KMS-11 (cell line): ENCODE measurements at regions not wholly inside any gene's neighbourhood (a gene's known extent, or its start where the extent isn't known, plus 50 kb on each side); places are given as distances from the start of the nearest gene placed in this dataset.

Source experiments
- H2AFZ ChIP-seq: fragments of 200-600 bp; sonication (generic); 2 replicates; pipeline ENCODE4 v1.6.1; 2016; ENCODE audit warnings: antibody characterized with exemption, mixed run types, low read depth
- H3K27ac ChIP-seq: fragments of 200-600 bp; sonication (generic); 2 replicates; pipeline ENCODE4 v1.6.1; 2016; ENCODE audit warnings: mild to moderate bottlenecking, mixed run types
- H3K27me3 ChIP-seq: fragments of 200-600 bp; sonication (generic); 2 replicates; pipeline ENCODE4 v1.6.1; 2017; ENCODE audit warnings: mild to moderate bottlenecking, low read depth, mixed run types, moderate library complexity; ENCODE audit not compliant: insufficient read depth
- H3K36me3 ChIP-seq: fragments of 200-600 bp; sonication (generic); 2 replicates; pipeline ENCODE4 v1.6.1; 2017; ENCODE audit warnings: mild to moderate bottlenecking, mixed run types; ENCODE audit not compliant: insufficient read depth
- H3K4me1 ChIP-seq: fragments of 200-600 bp; sonication (generic); 2 replicates; pipeline ENCODE4 v1.6.1; 2016; ENCODE audit warnings: mild to moderate bottlenecking, low read depth, mixed run types; ENCODE audit not compliant: poor library complexity, severe bottlenecking
- H3K4me2 ChIP-seq: fragments of 200-600 bp; sonication (generic); 2 replicates; pipeline ENCODE4 v1.7.0; 2016; ENCODE audit warnings: mild to moderate bottlenecking, mixed run types
- H3K4me3 ChIP-seq: fragments of 200-600 bp; sonication (generic); IDR thresholded peaks from 2 replicates; pipeline ENCODE4 v1.6.1; 2017; ENCODE audit warnings: low read depth, low read length, mixed read lengths; ENCODE audit not compliant: insufficient read depth
- H3K79me2 ChIP-seq: fragments of 200-600 bp; sonication (generic); 2 replicates; pipeline ENCODE4 v1.6.1; 2016; ENCODE audit warnings: low read depth, mixed run types; ENCODE audit not compliant: insufficient read depth
- H3K9ac ChIP-seq: fragments of 200-600 bp; sonication (generic); 2 replicates; pipeline ENCODE4 v1.6.1; 2016; ENCODE audit warnings: mild to moderate bottlenecking, mixed run types
- H4K20me1 ChIP-seq: fragments of 200-600 bp; sonication (generic); 2 replicates; pipeline ENCODE4 v1.6.1; 2016; ENCODE audit warnings: mild to moderate bottlenecking, mixed run types; ENCODE audit not compliant: insufficient read depth
- TF ChIP-seq, protein P1 (sequence below): fragments of 200-600 bp; sonication (generic); conservative IDR thresholded peaks from 2 replicates; pipeline ENCODE4 v1.6.1; 2017; ENCODE audit warnings: low read depth, mild to moderate bottlenecking, antibody characterized with exemption, low read length, moderate library complexity, mixed read lengths

DNA sequence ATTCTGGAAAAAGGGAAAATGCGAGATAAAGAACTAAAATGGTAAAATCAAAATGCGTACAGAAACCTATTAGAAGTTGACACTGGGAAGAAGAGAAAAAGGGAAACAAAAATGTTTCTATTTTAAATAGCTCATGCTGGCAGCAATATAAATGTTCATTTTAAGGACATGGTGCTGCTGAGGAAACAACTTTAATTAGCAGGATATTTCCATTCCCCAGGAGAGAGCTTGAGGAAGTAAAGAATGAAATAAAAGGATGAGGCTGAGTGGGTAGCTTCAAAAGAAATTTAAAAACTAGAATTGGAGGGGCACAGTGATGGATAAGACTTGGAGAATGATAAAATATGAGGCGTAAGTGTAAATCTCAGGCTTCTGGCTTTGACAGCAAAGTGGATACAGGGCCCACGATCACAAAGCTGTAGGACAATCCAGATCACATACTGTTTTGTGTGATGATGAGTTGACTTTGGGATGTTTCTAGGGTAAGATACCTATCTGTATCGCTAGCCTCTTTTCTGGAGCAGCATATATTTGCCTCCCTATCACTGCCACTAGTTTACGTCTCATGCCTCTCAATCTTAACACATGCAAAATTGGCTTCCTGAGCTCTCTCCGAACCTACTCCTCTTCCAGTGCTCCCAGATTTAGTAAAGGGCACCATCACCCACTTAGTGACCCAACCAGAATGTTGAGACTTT lies 571.3 kb upstream of the MIR17HG start:
- no peak overlapping the region for H3K9ac ChIP-seq

DNA sequence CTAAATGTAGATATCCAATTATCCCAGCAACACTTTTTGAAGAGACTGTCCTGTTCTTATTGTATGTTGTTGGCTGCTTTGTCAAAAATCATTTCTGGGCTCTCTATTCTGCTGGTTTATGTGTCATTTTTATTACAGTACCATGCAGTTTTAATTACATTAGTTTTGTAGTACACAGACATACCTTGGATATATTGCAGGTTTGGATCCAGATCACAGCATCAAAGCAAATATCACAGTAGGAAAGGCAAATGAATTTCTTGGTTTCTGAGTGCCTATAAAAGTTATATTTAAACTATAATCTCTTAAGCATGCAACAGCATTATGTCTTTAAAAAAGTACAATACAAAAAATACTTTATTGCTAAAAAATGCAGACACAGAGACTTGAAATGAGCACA lies 564.2 kb upstream of the MIR17HG start:
- no peak overlapping the region for H3K9ac ChIP-seq

More for the DNA sequence above, 571.3 kb upstream of the MIR17HG start:
- no peaks in the 10 kb centered on the region for H3K79me2 ChIP-seq
- H2AFZ ChIP-seq = no peak overlapping the region
- no peaks in the 10 kb centered on the region for H3K36me3 ChIP-seq
- no peaks in the 10 kb centered on the region for H4K20me1 ChIP-seq
- no peaks in the 10 kb centered on the region for H3K4me1 ChIP-seq
- no peaks in the 10 kb centered on the region for H3K27me3 ChIP-seq
- H3K27ac ChIP-seq = no peak overlapping the region
- no peak overlapping the region for H3K4me2 ChIP-seq
- TF ChIP-seq, protein P1, sequence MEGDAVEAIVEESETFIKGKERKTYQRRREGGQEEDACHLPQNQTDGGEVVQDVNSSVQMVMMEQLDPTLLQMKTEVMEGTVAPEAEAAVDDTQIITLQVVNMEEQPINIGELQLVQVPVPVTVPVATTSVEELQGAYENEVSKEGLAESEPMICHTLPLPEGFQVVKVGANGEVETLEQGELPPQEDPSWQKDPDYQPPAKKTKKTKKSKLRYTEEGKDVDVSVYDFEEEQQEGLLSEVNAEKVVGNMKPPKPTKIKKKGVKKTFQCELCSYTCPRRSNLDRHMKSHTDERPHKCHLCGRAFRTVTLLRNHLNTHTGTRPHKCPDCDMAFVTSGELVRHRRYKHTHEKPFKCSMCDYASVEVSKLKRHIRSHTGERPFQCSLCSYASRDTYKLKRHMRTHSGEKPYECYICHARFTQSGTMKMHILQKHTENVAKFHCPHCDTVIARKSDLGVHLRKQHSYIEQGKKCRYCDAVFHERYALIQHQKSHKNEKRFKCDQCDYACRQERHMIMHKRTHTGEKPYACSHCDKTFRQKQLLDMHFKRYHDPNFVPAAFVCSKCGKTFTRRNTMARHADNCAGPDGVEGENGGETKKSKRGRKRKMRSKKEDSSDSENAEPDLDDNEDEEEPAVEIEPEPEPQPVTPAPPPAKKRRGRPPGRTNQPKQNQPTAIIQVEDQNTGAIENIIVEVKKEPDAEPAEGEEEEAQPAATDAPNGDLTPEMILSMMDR = no peak
- no peak overlapping the region for H3K4me3 ChIP-seq

DNA sequence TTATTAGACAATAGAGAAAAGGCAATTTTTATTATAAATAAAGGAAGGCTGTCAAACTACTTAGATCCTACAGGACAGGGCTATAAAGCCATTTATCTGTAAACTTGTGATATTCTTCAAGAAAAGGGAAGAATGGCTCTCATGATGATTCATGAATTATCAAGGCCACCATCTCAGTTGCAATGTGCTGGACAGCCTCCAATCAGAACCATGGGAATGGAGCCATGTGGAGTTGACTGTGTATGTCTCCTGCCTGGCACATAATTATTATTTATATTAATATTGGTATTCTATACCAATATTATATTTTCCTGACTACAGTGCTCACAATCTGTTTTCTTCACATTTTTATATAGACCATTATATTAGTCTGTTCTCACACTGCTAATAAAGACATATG lies 560.5 kb upstream of the MIR17HG start:
- H3K27ac ChIP-seq = no peak overlapping the region
- no peaks in the 10 kb centered on the region for H3K4me1 ChIP-seq
- no peaks in the 10 kb centered on the region for H3K36me3 ChIP-seq
- TF ChIP-seq, protein P1 = no peak
- no peak overlapping the region for H3K4me3 ChIP-seq
- H2AFZ ChIP-seq = no peak overlapping the region
- H4K20me1 ChIP-seq = no peaks in the 10 kb centered on the region
- H3K4me2 ChIP-seq = no peak overlapping the region
- H3K9ac ChIP-seq = no peak overlapping the region
- no peaks in the 10 kb centered on the region for H3K27me3 ChIP-seq
- H3K79me2 ChIP-seq = no peaks in the 10 kb centered on the region

More for the DNA sequence above, 564.2 kb upstream of the MIR17HG start:
- H3K4me3 ChIP-seq = no peak overlapping the region
- H3K4me2 ChIP-seq = no peak overlapping the region
- no peaks in the 10 kb centered on the region for H3K79me2 ChIP-seq
- no peaks in the 10 kb centered on the region for H3K36me3 ChIP-seq
- H3K27me3 ChIP-seq = no peaks in the 10 kb centered on the region
- no peak overlapping the region for H3K27ac ChIP-seq
- no peak overlapping the region for H2AFZ ChIP-seq
- H4K20me1 ChIP-seq = no peaks in the 10 kb centered on the region
- TF ChIP-seq, protein P1 = no peak
- H3K4me1 ChIP-seq = no peaks in the 10 kb centered on the region

DNA sequence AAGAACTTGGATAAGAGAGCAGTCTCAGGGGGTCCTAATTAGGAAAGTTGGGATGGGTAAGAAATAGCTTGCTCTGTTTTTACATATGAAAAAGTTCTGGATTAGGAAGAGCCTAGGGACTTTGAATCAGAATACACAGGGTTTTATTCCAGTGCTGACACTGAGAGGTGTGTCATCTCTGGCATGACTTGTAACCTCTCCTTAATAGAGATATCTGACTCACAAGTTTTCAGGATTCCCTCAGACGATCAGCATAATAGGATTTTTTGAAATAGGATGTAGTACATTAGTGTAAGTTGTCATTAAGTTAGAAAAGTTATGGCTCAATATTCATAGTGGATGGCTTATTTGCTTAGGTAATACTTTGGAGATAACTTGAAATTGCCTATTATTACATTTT lies 555.2 kb upstream of the MIR17HG start:
- Histone ChIP-seq H4K20me1 (no peaks in the 10 kb centered on the region), H3K4me2 (no peak overlapping the region), H2AFZ (no peak overlapping the region), H3K27ac (no peak overlapping the region), H3K27me3 (no peaks in the 10 kb centered on the region), H3K4me3 (no peak overlapping the region), H3K36me3 (no peaks in the 10 kb centered on the region), H3K4me1 (no peaks in the 10 kb centered on the region), H3K9ac (no peak overlapping the region), H3K79me2 (no peaks in the 10 kb centered on the region)
- TF ChIP-seq, protein P1 = no peak
